Activated CD8-positive, alpha-beta T cell treated with anti-CD3 and anti-CD28 coated beads for 36 hours (primary cell): ENCODE measurements at regions not wholly inside any gene's neighbourhood (a gene's known extent, or its start where the extent isn't known, plus 50 kb on each side); places are given as distances from the start of the nearest gene placed in this dataset.

Source experiments
- ATAC-seq: fragments of 200-7000 bp; cut with Tn5 transposase; one replicate; pipeline ENCODE4 v1.10.0; 2021; ENCODE audit warnings: mild to moderate bottlenecking, moderate library complexity
- CTCF ChIA-PET: fragments of 350-600 bp; sonication (Branson Sonifier 250); formaldehyde crosslinking; loops from one replicate; lab custom pipeline; 2021; ENCODE audit warnings: antibody characterized with exemption; lab: Charles Lee
- POLR2A ChIA-PET: fragments of 350-600 bp; sonication (Branson Sonifier 250); formaldehyde crosslinking; loops from one replicate; lab custom pipeline; 2021; ENCODE audit warnings: antibody characterized with exemption; lab: Charles Lee
- DNase-seq: peaks from one replicate; pipeline ENCODE4 v3.0.0-alpha.2; 2020
- H3K27ac Mint-ChIP-seq: one replicate; pipeline ENCODE4 v1.8.0; 2021; ENCODE audit warnings: mild to moderate bottlenecking, mixed read lengths
- H3K27me3 Mint-ChIP-seq: one replicate; pipeline ENCODE4 v1.8.0; 2021; ENCODE audit warnings: mixed read lengths
- H3K36me3 Mint-ChIP-seq: one replicate; pipeline ENCODE4 v1.8.0; 2021; ENCODE audit warnings: low read depth, mixed read lengths
- H3K4me1 Mint-ChIP-seq: one replicate; pipeline ENCODE4 v1.8.0; 2021; ENCODE audit warnings: low read depth, mixed read lengths
- H3K4me3 Mint-ChIP-seq: one replicate; pipeline ENCODE4 v1.8.0; 2021; ENCODE audit warnings: mild to moderate bottlenecking, moderate library complexity, mixed read lengths
- H3K9me3 Mint-ChIP-seq: one replicate; pipeline ENCODE4 v1.8.0; 2021; ENCODE audit warnings: mixed read lengths
- intact Hi-C: fragments of 100-400 bp; cut with micrococcal nuclease; formaldehyde crosslinking; loops from one replicate; pipeline ENCODE4 v1.10.0; 2022
- TF ChIP-seq, protein P1 (sequence below): fragments of 200-600 bp; IDR thresholded peaks from one replicate; pipeline ENCODE4 v1.8.0; 2022; ENCODE audit warnings: antibody characterized with exemption, mild to moderate bottlenecking

DNA sequence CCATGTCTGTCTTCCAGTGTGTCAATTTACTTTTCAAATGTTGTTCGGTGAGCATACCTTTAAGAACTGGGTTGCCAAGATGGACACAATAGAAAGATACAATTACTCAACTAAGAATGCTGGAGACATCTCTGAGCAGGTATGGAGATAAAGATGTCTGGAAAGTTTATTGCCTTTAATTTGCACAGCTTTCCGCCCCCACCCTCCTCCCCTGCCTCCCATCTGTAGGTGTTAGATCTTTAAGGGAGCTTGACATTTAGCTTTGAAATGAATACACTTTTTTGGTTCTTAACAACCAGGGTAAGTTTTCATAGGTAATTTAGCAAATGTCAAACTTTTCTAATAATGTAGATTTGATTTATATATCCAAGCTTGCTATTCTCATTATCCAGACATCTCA is 104.4 kb downstream of the BTBD3 start:
- ChIA-PET POLR2A (no interaction called here), CTCF (no interaction called here)
- Mint-ChIP-seq H3K27me3 (peaks cover 3% of the 10 kb centered on the region), H3K4me1 (no peaks in the 10 kb centered on the region), H3K9me3 (peaks cover 5% of the 10 kb centered on the region), H3K4me3 (no peak overlapping the region), H3K36me3 (no peaks in the 10 kb centered on the region), H3K27ac (no peak overlapping the region)
- ATAC-seq (no peak), DNase-seq (no peak)
- TF ChIP-seq, protein P1, sequence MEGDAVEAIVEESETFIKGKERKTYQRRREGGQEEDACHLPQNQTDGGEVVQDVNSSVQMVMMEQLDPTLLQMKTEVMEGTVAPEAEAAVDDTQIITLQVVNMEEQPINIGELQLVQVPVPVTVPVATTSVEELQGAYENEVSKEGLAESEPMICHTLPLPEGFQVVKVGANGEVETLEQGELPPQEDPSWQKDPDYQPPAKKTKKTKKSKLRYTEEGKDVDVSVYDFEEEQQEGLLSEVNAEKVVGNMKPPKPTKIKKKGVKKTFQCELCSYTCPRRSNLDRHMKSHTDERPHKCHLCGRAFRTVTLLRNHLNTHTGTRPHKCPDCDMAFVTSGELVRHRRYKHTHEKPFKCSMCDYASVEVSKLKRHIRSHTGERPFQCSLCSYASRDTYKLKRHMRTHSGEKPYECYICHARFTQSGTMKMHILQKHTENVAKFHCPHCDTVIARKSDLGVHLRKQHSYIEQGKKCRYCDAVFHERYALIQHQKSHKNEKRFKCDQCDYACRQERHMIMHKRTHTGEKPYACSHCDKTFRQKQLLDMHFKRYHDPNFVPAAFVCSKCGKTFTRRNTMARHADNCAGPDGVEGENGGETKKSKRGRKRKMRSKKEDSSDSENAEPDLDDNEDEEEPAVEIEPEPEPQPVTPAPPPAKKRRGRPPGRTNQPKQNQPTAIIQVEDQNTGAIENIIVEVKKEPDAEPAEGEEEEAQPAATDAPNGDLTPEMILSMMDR, result no peak
- intact Hi-C loops, result no loop called here

DNA sequence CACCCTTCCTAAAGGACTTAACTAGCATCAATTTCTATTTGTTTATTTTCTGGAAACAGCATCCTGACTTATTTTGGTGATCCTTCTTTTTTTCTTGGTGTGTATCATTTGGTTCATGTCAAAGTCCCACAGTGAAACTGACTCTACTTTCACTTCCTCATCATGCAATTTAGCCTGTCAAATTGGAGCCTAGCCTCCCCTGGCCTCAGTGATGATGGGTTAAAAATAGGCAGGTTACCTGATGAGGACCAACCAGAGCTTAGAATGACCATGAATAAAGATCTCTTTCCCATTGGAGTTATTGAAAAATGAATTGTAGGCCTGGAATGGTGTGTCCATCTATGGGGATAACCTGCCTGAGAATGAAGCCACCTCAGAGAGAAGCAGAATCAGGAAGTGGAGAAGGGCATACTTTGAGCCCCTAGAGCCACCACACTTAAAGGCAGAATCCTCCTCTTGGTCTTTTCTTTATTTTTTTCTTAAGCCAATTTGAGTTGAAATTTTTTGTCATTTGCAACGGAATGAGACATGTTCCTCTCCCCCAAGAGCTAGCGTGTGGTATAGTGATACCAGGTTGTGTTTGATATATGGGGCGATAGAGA is 105.6 kb downstream of the BTBD3 start:
- H3K27me3 Mint-ChIP-seq, result peaks cover 3% of the 10 kb centered on the region
- intact Hi-C loops, result no loop called here
- no peak overlapping the region for H3K27ac Mint-ChIP-seq
- peaks cover 5% of the 10 kb centered on the region for H3K9me3 Mint-ChIP-seq
- no peak overlapping the region for H3K4me3 Mint-ChIP-seq
- H3K4me1 Mint-ChIP-seq, result no peaks in the 10 kb centered on the region
- no peaks in the 10 kb centered on the region for H3K36me3 Mint-ChIP-seq
- ChIA-PET POLR2A (no interaction called here), CTCF (no interaction called here)
- ATAC-seq (no peak), DNase-seq (no peak)
- TF ChIP-seq, protein P1, result no peak

DNA sequence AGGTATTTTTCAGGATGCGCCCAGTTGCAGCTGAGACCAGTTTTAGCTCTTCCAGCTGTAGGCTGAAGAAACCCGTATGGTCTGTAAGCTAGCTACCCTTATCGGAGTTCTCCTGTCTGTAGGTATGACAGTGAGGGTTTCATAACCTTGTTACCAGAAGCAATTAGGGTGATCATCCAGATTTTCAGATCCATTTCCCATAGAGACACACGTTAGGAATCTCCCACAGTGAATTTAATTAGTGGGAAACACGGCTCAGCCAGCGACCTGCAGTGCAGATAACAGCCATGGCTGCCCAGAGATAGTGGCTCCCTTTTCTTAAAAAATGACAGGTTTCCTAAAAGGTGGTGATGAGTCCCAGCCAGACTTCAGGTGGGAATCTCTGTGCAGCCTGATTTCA is 111.1 kb downstream of the BTBD3 start:
- H3K27ac Mint-ChIP-seq, result no peak overlapping the region
- H3K4me3 Mint-ChIP-seq, result no peak overlapping the region
- no peaks in the 10 kb centered on the region for H3K4me1 Mint-ChIP-seq
- TF ChIP-seq, protein P1, result no peak
- intact Hi-C loops, result no loop called here
- peaks cover 2% of the 10 kb centered on the region for H3K9me3 Mint-ChIP-seq
- ChIA-PET CTCF (no interaction called here), POLR2A (no interaction called here)
- no peaks in the 10 kb centered on the region for H3K27me3 Mint-ChIP-seq
- H3K36me3 Mint-ChIP-seq, result no peaks in the 10 kb centered on the region
- ATAC-seq (no peak), DNase-seq (no peak)

DNA sequence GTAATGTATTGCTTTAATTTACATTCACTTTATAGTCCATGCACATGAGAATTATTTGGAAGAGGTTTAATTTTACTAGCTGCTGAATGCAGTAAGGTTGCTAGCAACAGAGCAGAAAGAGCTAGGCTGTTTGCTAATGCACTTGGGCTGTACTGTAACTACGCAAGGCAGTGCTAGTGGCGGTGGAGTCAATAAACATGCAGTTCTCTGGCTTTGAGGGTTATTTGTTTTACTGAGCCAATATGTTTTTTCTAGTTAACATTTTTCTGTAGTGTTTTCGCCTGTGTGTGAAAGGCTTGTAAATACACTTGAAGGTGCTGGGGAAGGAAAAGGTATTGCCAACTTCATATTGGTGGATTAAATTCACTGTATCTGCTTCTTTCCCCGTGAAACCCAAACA is 112.8 kb downstream of the BTBD3 start:
- no peak for ATAC-seq
- TF ChIP-seq, protein P1, result no peak
- no peaks in the 10 kb centered on the region for H3K36me3 Mint-ChIP-seq
- POLR2A ChIA-PET, result no interaction called here
- peaks cover 2% of the 10 kb centered on the region for H3K9me3 Mint-ChIP-seq
- intact Hi-C loops, result no loop called here
- H3K4me3 Mint-ChIP-seq, result no peak overlapping the region
- no peaks in the 10 kb centered on the region for H3K27me3 Mint-ChIP-seq
- CTCF ChIA-PET, result no interaction called here
- no peak for DNase-seq
- no peaks in the 10 kb centered on the region for H3K4me1 Mint-ChIP-seq
- H3K27ac Mint-ChIP-seq, result no peak overlapping the region

DNA sequence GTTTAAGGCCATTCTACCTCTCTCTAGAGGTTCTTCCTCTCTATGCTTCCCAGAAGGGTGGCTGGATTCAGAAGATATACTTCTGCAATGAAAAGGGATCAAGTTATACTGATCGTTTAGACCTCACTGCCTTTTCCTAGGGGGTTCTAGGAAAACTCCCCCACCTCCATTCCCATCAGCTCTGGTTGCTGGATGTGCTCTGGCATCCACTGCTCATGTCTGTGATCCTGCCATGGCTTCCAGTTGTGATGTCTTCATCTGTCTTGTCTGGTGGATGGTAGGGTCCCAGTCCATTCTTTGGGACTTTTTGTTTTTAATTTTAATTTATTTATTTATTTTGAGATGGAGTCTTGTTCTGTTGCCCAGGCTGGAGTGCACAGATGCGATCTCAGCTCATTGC is 118.4 kb downstream of the BTBD3 start:
- ATAC-seq (no peak), DNase-seq (no peak)
- POLR2A ChIA-PET, result no interaction called here
- H3K36me3 Mint-ChIP-seq, result no peaks in the 10 kb centered on the region
- H3K4me1 Mint-ChIP-seq, result no peaks in the 10 kb centered on the region
- H3K27ac Mint-ChIP-seq, result no peak overlapping the region
- H3K9me3 Mint-ChIP-seq, result no peaks in the 10 kb centered on the region
- no peaks in the 10 kb centered on the region for H3K27me3 Mint-ChIP-seq
- TF ChIP-seq, protein P1, result no peak
- intact Hi-C loops, result no loop called here
- H3K4me3 Mint-ChIP-seq, result no peak overlapping the region
- CTCF ChIA-PET, result no interaction called here
